GM23248 (cell line): ENCODE measurements at regions not wholly inside any gene's neighbourhood (a gene's known extent, or its start where the extent isn't known, plus 50 kb on each side); places are given as distances from the start of the nearest gene placed in this dataset.

Experiments
- EZH2 ChIP-seq: fragments of 200-600 bp; sonication (generic); IDR thresholded peaks from 2 replicates; pipeline ENCODE4 v1.6.1; 2018; ENCODE audit warnings: antibody characterized with exemption, mild to moderate bottlenecking; ENCODE audit not compliant: insufficient read depth, poor library complexity, severe bottlenecking
- EZH2phosphoT487 ChIP-seq: fragments of 200-600 bp; sonication (generic); IDR thresholded peaks from 2 replicates; pipeline ENCODE4 v1.6.1; 2018; ENCODE audit warnings: antibody characterized with exemption, moderate library complexity, mild to moderate bottlenecking, low read depth; ENCODE audit not compliant: insufficient read depth

GRCh38 chr6:104640150-104640700 lies 219.5 kb downstream of the HACE1 start:
- TF ChIP-seq EZH2 (no peak), EZH2phosphoT487 (no peak)
